Psoas muscle (tissue), 7 donors: ENCODE measurements at regions not wholly inside any gene's neighbourhood (a gene's known extent, or its start where the extent isn't known, plus 50 kb on each side); places are given as distances from the start of the nearest gene placed in this dataset.
A peak's percentile ranks its signal among the peaks of the same experiment; 100 is the strongest.

Experiments used
- ATAC-seq, 4 donors: fragments of 200-7000 bp; cut with Tn5 transposase; one replicate each; pipeline ENCODE4 v1.9.1; 2020; ENCODE audit warnings: moderate library complexity in 3 of 4, mild to moderate bottlenecking in 2 of 4
- DNase-seq, 2 donors: peaks; one replicate each; pipeline ENCODE4 v3.0.0-alpha.2; 2020
- H3K27ac ChIP-seq: fragments of 200-600 bp; one replicate; pipeline ENCODE4 v1.8.0; 2022
- H3K27me3 ChIP-seq, 3 donors: fragments of 200-600 bp in 1 of 3; one replicate each; pipeline versions ENCODE4 v1.6.1 to v1.8.0; 2013 to 2022; ENCODE audit warnings: low read length in 2 of 3, mild to moderate bottlenecking in 2 of 3, moderate library complexity in 1 of 3; ENCODE audit not compliant: insufficient read depth in 3 of 3
- H3K36me3 ChIP-seq, 2 donors: fragments of 200-600 bp in 1 of 2; one replicate each; pipeline versions ENCODE4 v1.6.1 to v1.8.0; 2013 to 2022; ENCODE audit warnings: low read depth in 1 of 2, mild to moderate bottlenecking in 1 of 2, moderate library complexity in 1 of 2; ENCODE audit not compliant: insufficient read depth in 1 of 2
- H3K4me1 ChIP-seq: fragments of 200-600 bp; one replicate; pipeline ENCODE4 v1.8.0; 2022
- H3K4me3 ChIP-seq: fragments of 200-600 bp; one replicate; pipeline ENCODE4 v1.8.0; 2022; ENCODE audit warnings: mild to moderate bottlenecking
- H3K9me3 ChIP-seq: fragments of 200-600 bp; one replicate; pipeline ENCODE4 v1.8.0; 2022
- CTCF ChIP-seq: fragments of 200-600 bp; IDR thresholded peaks from one replicate; pipeline ENCODE4 v1.8.0; 2022; ENCODE audit warnings: antibody characterized with exemption
- WGBS, 3 donors: extraction: QIAGEN DNeasy Blood & Tissue Kit; methylation state at CpG; one replicate each; pipeline versions ENCODE4 v1.1.6 to v1.1.7; 2013; 5-methylcytosine and 5-hydroxymethylcytosine counted together
- intact Hi-C, 2 donors: fragments of 100-400 bp; cut with DNase I; formaldehyde crosslinking; loops; one replicate each; pipeline versions ENCODE4 v1.11.0 to v1.14.2; 2022
- donor health status: healthy with polysubstance abuse.
- donor health status: DM: no; HTN: no; CAD: no; lungs with moderate emphysema.
- donor health status: Bipolar disorder and iron deficiency.
- donor health status: healthy.
- donor health status: DM: yes; HTN: yes; CAD: no.
- donor health status: DM: no; HTN: no; CAD: no.
- donor health status: DM: yes; HTN: yes; CAD: no.

- Histone ChIP-seq H3K27me3 (peaks cover 0 to 27% (median 0%) of the 10 kb centered on the region in 3 donors), H3K36me3 (no peaks in the 10 kb centered on the region), H3K4me3 (peak overlapping the region; percentile 72), H3K4me1 (peaks cover 5% of the 10 kb centered on the region), H3K9me3 (no peaks in the 10 kb centered on the region), H3K27ac (no peak overlapping the region)
- 83 to 86% (median 86%) methylated on average over 30 of the region's 30 CpGs for WGBS, 3 donors
- intact Hi-C loops = loop anchor here in 1 of 2 donors (10.0 kb wide), 1 partner anchor 206 kb away; no protein-coding TSS in a partner anchor
- DNase-seq (no peak), ATAC-seq (no peak)
- TF ChIP-seq CTCF = no peak
These were observed 74.5 kb upstream of the TBCA start for GRCh38 chr5:77850536-77851175.

DNA sequence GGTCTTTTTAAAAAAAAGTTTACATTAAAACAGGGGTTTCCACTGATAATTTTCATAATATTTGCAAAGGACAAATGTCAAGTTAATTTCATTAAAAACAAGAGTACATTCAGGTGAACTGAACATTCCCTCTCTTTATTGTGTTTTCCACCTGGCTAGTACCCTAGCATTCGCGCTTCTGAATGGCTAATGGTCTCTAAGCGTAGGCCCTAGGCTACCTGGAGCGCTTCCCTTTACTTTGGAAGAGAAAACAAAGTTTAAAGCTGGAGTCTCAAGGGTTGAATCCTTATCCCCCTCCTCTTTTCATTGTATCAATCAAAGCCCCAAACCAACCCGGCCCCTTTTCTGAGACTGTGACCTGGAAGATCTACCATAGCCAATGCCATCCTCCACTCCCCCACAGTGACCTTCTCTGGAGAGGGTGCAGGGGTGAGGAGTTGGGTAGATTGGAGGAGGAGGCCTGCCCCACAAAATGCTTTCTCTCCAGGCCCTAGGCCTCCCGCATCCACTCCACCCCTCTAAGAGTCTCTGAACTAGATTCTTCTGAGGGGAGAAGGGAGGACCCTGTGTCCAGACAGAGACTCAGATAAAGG, 73.3 kb upstream of the TBCA start:
- ATAC-seq (no peak), DNase-seq (no peak)
- no peak overlapping the region for H3K4me3 ChIP-seq
- no peak for TF ChIP-seq CTCF
- no peaks in the 10 kb centered on the region for H3K36me3 ChIP-seq
- H3K27ac ChIP-seq = no peak overlapping the region
- intact Hi-C loops = no loop called here
- H3K9me3 ChIP-seq = no peaks in the 10 kb centered on the region
- H3K4me1 ChIP-seq = peaks cover 5% of the 10 kb centered on the region
- H3K27me3 ChIP-seq = peaks cover 0 to 27% (median 0%) of the 10 kb centered on the region in 3 donors
- 89 to 94% (median 90%) methylated on average over 6 of the region's 6 CpGs for WGBS, 3 donors

DNA sequence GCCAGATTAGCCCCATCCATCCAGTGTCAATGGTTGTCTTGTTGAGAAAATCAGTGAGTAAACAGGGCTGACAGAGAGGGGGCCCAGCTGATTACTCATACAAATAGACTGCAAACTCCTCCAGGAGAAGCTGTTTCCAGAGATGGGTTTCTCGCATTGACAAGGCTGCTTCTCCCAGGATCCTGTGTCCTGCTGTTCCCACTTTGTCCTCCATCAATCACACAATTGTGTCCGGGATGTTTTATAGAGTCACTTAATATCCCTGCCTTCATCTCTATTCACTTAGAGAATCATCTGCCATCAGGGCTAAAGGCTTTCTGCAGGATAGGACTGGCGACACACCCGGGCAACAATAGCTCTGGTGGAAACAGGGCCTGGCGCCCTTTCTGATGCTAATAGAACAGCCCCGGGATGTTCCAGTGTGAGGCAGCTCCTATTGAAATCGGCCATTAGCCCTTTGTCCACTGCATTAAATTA, 71.7 kb upstream of the TBCA start:
- peaks cover 5% of the 10 kb centered on the region for H3K4me1 ChIP-seq
- intact Hi-C loops = no loop called here
- DNase-seq (no peak), ATAC-seq (no peak)
- 66 to 70% (median 68%) methylated on average over 7 of the region's 7 CpGs for WGBS, 3 donors
- no peaks in the 10 kb centered on the region for H3K9me3 ChIP-seq
- no peak overlapping the region for H3K27ac ChIP-seq
- H3K27me3 ChIP-seq = peaks cover 0 to 26% (median 0%) of the 10 kb centered on the region in 3 donors
- no peak overlapping the region for H3K4me3 ChIP-seq
- H3K36me3 ChIP-seq = no peaks in the 10 kb centered on the region
- TF ChIP-seq CTCF = no peak

DNA sequence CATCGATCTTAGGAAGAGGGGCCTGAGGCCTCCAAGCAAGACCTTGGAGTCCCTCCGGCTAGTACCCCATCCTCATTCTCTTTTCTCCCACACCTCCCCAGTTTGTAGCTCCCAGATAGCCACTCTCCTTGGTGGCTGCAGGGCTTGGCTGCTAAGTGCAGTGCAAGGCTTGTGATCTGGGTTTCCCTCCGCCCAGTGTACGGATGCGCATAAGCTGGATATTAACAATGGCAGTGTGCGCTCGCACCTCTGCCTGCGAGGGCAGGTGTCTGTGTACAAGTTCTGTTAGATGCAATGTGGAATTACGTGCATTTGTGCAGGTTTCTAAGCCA, 71.0 kb upstream of the TBCA start:
- ATAC-seq = no peak
- H3K27me3 ChIP-seq = peaks cover 0 to 21% (median 0%) of the 10 kb centered on the region in 3 donors
- WGBS, 3 donors = 75 to 84% (median 82%) methylated on average over 9 of the region's 9 CpGs

More for the DNA sequence above, 71.0 kb upstream of the TBCA start:
- Histone ChIP-seq H3K36me3 (no peaks in the 10 kb centered on the region), H3K9me3 (no peaks in the 10 kb centered on the region), H3K4me1 (peaks cover 2% of the 10 kb centered on the region), H3K27ac (no peak overlapping the region), H3K4me3 (no peak overlapping the region)
- TF ChIP-seq CTCF = no peak
- no peak for DNase-seq
- intact Hi-C loops = no loop called here
